NCI-H82 treated with DMSO at 0.1 percent for 48 hours (cell line): ENCODE measurements at regions not wholly inside any gene's neighbourhood (a gene's known extent, or its start where the extent isn't known, plus 50 kb on each side); places are given as distances from the start of the nearest gene placed in this dataset.

Experiments used
- DNase-seq: peaks from one replicate; lab custom pipeline; 2025; ENCODE audit not compliant: unreplicated experiment; lab: John Stamatoyannopoulos, UW

DNA sequence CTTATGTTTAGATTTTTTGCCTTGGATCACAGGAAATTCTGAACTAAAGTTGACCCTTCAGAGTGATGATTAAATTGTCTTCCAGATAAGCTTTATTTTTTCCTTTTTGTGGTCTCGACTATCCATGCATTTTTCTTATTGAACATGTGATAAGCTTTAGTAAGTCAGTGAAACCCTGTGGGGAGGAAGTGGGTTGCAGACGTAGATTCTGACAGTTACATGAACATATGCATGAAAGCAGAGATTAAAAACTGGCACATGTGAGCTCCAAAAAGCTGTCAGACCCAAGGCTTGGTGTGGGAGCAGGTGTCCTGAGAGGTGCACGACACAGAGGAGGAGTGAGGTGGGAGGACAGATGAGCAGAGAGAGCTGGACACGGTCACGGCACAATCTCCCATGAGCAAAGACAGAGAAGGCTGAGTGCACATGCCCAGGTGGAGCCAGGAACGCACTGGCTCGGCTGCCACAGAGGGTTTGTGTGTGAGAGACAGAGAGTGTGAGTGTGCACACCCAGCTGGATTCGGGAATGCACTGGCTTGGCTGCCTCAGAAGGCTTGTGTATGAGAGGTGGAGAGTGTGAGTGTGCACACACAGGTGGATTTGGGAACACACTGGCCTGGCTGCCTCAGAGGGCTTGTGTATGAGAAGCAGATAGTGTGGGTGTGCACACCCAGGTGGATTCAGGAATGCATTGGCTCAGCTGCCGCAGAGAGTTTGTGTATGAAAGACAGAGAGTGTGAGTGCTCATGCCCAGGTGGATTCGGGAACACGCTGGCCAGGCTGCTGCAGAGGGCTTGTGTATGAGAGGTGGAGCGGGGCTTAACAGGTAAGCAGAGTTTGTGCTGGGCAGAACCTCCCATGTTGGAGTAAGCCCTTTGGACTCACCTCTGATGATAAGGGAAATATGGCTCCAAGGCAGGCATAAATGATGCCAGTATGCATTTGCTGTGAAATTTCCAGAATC is 849.1 kb upstream of the SALL3 start:
- DNase-seq, result no peak

DNA sequence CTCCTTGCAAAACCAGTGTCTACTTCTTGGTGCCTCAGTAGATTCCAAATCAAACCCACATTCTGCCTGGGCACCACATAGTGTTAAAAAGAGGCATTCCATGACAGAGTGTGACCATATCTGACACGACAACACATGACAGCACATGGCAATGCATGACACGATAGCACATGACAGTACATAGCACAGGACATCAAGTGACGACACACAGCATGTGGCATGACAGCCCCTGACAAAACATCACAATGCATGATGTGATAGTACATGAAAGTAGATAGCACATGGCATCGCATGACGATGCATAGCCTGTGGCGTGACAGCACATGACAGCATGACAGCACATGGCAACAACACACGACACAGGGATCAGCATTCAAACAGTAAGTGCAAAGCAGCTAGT is 845.9 kb upstream of the SALL3 start:
- DNase-seq, result no peak

DNA sequence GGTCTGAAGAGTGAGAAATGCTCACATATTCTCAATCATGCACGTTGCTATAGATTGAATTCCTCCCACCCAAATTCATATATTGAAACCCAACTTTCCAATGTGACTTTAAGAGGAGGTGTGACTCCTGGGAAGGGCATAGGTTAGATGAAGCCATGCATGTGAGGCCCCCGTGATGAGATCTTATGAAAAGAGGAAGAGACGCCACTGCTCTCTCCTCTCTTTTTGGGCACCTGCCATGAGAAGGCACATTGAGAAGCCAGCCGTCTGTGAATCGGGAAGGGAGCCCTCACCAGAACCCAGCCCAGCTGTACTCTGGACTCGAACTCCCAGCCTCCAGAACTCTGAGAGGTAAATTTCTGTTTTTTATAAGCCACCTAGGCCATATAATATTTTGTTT is 842.6 kb upstream of the SALL3 start:
- no peak for DNase-seq

DNA sequence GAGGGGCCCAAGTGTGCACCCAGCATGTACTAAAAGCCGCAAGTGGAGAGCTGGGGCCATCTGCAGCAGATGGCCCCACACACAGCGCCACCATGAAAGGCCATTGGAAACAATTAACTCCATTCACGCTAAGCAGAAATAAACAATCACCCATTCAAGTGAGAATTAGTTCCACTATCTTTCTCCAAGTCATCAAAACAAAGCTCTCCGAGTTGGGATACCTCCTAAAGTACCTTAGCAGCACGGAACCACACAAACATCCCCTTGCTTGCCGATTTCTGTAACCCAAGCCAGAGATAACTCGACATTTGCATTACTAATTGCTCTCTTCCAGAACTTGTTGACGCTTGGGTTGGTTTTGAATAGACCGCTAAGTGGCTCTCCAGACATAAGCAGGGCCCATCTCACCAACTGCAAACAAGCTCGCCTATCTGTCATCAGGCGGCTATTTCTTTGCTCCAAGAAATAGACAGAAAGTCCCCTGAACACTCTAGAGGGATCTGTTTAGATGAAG is 840.6 kb upstream of the SALL3 start:
- DNase-seq, result no peak

DNA sequence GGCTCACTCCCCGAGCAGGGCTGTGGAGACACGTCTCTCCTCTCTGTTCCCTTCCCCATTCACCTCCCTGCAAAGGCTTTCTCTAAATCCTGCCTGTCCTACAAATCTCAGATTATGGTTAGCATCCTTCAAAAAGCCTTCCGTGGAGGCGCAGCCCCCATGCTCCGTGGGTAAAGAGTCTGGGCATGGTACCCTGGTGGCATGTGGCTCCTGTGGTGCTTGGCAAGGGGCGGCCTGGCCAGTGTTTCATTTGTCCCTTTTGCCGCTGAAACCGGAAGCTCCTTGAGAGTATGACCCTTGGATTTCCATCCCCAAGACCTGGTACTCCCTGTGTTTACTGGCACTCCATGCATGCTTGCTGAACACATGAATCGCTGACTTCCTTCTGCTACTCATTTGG is 839.3 kb upstream of the SALL3 start:
- no peak for DNase-seq

DNA sequence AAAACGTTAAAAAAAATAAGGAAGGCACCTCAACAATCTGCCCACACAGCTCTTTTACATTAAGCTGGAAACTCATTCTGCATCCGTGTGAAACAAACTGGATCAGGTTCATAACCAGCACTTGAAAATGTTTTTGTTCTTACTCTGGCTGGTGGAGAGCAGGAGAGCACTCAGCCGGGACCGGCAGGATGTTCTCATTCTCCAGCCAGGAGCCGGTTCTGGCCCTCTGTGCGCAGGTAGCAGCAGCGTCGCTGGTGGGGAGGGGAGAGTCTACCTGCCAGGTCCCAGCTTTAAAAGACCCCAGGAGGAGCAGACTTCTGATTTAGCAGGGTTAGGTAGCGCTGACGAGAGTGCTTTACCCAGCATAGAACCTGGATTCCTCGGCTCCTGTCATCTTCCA is 834.9 kb upstream of the SALL3 start:
- no peak for DNase-seq

DNA sequence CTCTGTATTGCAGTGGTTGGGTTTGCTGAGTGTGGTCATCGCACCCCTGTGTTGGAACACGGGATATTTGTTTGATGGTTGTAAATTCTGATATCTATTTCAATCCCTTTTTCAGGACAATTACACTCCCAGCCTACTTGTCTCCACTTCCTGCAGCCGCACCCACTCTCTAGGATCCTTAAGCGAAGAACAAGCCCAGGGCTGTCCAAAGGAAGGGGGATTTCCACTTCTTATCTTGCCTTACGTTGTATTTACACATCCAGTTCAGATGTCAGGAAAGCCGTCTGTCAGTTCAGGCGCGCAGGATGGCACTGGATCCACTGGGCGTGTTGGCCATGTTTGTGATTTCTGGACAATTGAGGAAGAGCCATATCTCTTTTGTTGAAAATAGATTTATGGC is 834.5 kb upstream of the SALL3 start:
- no peak for DNase-seq

DNA sequence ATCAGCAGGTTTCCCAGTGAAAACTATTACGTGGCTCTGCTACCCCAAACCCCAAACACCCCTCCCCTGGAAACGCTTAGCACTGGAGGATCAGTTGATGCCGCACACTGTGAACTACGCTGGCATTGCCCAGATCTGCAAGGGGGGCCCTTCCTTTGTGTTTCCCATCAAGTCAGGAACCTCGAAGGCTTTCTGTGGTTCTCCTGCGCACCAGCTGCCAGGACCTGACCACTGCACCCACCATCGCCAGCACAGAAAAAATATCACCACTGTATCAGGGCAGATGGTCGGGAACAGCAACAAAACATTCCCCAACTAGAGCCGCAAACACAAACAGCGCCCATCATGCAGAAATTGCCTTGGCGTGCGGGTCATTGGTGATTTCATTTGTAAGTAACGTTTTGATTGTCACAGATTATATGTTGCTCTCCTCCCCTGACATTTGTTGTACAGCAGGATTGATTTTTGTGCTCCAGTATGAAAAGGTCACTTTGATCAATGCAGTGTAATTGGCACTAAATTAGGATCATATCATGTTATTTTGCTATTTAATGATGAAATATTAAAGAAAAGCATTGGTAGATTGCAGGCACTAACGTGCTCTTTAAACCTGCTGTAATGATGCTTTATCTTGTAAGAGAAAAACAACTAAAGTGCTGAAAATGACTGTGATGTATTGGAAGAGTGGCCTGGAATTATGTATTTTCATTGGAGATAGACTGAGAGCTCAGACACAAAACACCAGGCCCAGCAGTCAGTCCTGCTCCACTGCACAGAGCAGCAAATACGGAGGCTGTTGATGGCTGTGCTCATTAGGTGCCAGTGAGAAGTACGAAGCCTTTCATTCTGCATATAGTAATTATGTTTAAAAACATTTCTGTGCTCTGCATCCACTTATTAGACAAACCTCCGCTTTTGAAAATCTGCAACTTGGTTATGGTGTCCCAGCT is 833.2 kb upstream of the SALL3 start:
- no peak for DNase-seq

DNA sequence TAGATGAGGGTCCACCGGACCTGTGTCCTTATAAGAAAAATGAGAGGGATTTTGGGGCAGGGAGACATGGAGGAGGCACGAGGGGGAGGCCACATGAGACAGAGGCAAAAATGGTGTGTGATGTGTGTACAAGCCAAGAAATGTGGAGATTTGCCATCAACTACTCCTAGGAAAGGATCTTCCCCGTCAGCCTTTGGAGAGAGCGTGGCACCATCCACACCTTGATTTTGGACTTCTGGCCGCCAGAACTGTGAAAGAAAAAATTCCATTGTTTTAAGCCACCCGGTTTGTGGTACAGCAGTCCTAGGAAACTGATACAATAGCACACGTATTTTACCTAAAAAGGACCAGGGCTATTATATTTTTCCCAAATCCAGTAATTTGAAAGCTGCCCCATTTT is 829.0 kb upstream of the SALL3 start:
- DNase-seq, result no peak

DNA sequence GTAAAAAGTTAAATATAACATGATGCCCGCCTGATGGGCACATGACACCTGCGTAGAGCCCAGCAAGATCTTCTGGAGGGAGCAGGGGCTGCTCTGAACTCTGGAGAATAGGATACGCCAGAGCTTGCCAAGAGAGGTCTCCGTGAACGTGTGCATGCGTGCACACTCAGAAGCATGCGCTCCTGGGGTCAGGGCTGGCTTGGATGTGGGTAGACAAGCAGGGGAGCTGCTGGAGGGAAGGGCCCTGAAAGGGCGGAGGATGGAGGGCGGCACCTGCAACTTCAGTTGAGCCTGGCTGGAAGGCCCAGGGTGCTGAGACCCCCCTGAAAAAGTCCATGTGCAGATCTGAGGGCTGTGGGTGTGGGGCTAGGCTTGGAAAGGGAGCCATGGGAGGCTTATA is 828.4 kb upstream of the SALL3 start:
- DNase-seq, result no peak

DNA sequence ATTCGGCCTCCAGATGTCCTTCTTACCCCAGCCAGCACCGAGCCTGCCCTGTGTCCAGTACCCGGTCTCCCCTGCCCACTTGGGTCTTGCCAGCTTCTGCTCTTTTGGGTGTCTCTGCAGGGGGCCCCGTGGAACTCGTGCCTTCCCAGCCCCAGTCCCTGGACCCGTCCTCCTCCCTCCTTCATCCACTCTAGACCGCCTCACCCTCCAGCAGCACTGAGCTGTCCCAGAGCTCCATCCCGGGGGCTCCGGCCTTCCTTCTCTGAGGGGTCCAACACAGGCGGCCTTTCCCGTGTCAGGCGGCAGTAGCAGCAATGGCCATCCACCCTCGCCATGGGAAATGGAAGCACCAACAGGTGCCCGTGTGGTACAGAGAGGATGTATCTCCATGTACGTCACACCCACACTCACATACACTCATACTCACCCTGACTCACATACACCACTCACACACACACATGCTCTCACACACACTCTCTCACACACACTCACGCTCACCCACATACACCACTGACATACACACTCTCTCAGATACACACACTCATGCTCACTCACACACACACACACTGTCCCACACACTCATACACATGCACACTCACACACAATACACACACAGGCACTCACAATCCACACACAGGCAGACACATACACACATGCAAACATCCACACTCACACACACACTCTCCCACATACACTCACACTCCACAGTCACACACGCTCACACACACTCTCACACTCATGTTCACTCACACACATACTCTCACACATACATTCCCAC is 827.5 kb upstream of the SALL3 start:
- no peak for DNase-seq

DNA sequence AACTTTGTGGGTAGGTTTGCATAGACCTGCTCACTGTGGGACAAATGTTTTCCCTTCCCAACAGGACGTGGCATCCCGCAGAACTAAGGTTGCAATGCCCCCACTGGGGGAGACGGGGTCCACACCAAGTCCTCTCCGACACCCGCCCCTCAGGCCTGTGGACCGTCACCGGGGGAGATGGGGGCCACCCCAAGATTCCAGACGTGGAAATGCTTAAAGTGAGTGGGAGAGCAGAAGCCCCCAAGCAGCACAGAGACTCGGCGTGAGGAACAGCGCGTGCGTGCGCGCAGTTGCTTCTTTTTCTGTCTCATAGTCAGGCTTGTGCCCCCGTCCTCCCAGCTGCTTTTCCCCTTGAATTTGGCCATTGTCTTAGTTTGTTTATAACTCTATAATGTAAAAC is 826.3 kb upstream of the SALL3 start:
- DNase-seq, result no peak

DNA sequence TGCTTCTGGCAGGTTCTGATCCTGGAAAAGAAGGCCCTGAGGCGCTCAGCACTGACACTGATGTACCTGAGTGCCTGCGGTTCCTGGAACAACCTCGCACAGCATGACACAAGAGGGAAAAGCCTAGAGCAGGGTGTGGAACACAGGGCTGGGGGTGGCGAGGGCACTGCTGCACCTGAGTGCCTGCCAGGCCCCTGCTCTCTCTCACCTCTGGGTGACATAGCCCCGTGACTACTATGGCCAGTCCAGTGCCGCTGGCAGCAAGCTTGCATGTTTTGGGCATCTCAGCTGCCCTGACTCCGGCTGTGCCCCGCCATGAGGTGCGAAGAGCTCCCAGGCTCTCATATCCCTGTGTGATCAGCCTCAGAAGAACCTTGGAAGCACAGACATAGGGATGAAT is 825.2 kb upstream of the SALL3 start:
- DNase-seq, result no peak

DNA sequence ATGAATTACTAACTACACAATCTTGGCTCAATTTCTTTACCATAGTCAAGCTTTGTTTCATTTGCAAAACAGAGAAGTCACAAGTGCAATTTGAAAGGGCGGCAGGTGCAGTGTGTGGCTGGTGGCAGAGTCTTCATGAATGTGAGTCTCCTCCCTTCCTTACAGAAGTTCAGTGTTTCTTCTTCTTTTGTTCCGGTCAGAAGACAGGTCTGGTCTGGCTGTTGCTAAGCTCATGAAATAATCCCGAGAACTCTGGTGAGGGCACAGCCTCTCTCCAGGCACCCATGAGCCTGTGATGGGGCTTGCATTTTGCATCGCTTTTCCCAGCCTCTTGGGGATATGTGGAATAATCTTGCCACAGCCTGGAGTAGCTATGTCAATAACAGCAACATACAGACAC is 824.8 kb upstream of the SALL3 start:
- DNase-seq, result no peak

DNA sequence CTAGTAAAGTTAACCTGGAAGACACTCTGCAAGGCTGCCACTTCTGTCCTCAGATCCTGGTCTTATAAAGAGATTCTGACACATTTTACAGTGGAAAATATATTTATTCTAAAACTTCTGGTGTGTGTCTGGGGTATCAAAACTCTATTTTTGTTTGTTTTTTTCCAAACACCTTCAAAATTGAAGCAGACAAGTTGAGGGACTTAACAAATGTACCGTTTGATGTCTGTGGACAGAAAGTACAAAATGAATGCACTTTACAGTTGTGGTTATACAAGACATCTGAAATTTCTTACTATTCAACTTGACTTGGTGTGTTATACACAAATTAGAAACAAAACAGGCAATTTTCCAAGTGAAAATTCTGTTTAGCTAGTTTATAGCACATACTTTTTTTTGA is 823.2 kb upstream of the SALL3 start:
- no peak for DNase-seq

DNA sequence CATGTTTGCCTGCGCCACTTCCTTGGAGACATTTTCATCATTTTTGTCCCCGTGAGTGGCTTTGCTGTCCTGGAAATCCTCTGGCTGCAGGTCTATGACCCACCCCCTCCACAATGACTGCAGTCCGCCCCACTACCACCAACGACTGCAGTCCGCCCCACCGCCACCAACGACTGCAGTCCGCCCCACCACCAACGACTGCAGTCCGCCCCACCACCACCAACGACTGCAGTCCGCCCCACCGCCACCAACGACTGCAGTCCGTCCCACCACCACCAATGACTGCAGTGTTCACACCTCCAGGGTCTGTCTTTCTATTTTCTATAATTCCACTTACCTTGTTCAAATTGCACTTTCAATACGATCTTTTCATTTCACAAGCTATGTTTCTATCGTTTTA is 820.7 kb upstream of the SALL3 start:
- DNase-seq, result no peak

DNA sequence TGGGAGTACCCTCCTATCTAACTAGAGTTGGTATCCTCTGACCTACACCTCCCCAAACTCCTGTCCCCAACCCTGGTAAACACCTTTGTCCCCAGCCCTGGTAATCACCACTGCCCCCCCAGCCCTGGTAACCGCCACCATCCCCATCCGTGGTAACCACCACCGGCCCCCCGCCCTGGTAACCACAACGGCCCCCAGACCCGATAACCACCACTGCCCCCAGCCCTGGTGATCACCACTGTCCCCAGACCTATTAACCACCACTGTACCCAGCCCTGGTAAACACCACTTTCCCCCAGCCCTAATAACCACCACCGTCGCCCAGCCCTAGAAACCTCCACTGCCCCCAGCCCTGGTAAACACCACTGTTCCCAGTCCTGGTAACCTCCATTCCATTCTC is 820.2 kb upstream of the SALL3 start:
- no peak for DNase-seq

DNA sequence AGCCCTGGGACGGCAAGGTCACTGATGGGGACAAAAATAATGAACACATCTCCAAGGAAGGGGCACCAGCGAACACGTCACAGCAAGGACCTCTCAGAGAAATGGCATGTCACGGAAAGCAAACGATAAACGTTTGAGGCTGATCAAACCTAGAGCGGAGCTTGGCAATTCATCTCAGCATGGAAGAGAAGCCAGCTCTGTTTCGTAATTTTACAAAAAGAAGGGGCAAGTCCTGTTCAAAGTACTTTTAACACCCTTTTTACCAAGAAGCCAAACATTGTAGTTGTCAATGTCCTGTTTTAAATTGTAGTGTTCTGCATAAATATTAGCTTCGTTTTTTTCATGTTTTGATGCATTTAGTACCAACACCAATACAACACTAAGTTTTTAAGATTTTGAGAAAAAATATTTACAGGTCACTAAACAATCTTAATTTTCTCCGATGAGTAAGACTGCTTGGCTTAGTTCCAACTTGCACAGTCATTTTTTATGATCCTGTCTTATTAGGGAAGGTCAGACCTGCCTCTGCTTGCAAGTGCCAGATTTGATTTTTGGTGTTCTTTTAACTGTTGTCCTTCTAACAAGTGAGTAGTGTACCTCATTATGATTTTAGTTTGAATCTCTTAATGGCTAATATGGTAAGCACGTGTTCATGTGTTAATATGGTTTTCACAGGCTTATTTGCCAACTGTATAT is 818.5 kb upstream of the SALL3 start:
- no peak for DNase-seq

DNA sequence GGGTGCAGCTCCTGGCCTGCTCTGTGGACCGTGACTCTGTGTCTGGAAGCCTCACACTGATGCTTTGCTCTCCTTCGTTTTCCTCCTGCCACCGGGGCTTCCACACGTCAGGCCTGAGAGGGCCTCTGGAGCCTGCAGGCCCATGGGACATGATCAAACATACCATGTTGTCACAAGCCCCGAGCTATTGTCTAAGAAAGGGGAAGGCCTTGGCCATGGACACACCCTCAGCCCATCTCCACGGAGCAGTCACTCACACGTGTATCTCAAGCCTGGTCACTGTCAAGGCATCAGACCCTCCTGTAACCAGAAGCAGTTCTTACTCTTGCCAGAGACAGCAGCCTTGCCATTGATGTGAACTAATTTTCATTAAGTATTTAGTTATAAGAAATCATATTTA is 814.1 kb upstream of the SALL3 start:
- no peak for DNase-seq

DNA sequence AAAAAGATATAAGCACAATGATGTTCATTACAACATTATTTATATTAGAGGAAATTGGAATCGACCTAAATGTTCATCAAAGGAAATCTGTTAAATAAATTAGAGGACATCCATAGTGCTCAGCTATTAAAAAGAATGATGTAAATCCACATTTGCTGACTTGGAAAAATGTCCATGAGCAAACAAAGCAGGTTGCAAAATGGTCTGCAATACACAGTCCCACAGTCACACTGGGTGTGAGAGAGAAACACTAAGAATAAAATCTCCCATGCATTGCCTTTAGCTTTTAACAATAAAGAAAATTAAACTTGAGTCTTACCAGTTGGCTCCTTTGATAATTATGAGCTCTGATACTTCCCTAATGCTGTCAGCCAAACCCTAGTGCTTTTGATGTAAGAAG is 811.1 kb upstream of the SALL3 start:
- no peak for DNase-seq
